Fibroblast of lung (primary cell): ENCODE measurements at regions not wholly inside any gene's neighbourhood (a gene's known extent, or its start where the extent isn't known, plus 50 kb on each side); places are given as distances from the start of the nearest gene placed in this dataset.

ENCODE experiments used
- EZH2 ChIP-seq: IDR thresholded peaks from 2 replicates; pipeline ENCODE4 v1.5.1; 2012; ENCODE audit warnings: low read length, control low read depth, mild to moderate bottlenecking; ENCODE audit errors: missing control alignments
- TF ChIP-seq, protein P1 (sequence below), 2 donors: IDR thresholded peaks in 1 of 2; conservative IDR thresholded peaks in 1 of 2; 1 replicate in 1 of 2; 2 replicates in 1 of 2; pipeline ENCODE4 v1.5.1; 2011 to 2012; ENCODE audit warnings: low read length in 2 of 2, control low read depth in 1 of 2, inconsistent platforms in 1 of 2, low read depth in 1 of 2, mild to moderate bottlenecking in 1 of 2

DNA sequence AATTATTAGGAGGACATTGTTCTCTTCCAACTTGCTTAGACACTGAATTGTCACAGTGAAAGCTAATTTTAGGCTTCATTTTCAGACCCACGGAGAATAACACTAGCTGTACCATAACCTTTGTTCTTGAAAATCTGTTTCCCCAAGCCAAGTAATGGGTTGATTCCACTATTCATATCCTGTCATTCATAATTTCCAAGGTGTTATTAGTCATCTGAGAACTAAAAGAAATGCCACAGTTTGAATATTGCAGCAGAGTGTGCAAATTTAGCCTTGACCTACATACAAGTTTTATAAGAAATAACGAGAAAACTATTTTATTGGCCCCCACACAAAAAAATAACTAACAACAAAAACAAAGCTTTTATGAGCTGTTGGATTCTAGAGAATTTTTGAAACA is 148.5 kb upstream of the TYRP1 start:
- TF ChIP-seq, protein P1, sequence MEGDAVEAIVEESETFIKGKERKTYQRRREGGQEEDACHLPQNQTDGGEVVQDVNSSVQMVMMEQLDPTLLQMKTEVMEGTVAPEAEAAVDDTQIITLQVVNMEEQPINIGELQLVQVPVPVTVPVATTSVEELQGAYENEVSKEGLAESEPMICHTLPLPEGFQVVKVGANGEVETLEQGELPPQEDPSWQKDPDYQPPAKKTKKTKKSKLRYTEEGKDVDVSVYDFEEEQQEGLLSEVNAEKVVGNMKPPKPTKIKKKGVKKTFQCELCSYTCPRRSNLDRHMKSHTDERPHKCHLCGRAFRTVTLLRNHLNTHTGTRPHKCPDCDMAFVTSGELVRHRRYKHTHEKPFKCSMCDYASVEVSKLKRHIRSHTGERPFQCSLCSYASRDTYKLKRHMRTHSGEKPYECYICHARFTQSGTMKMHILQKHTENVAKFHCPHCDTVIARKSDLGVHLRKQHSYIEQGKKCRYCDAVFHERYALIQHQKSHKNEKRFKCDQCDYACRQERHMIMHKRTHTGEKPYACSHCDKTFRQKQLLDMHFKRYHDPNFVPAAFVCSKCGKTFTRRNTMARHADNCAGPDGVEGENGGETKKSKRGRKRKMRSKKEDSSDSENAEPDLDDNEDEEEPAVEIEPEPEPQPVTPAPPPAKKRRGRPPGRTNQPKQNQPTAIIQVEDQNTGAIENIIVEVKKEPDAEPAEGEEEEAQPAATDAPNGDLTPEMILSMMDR (conservative IDR thresholded peaks at IDR 0.05 in 1 of 2, IDR thresholded peaks at IDR 0.05 in 1 of 2; ENCODE audit: low read depth in 1 of 2, low read length in 2 of 2): no peak
- TF ChIP-seq EZH2: no peak
